ENCODE measurements at regions not wholly inside any gene's neighbourhood (a gene's known extent, or its start where the extent isn't known, plus 50 kb on each side); places are given as distances from the start of the nearest gene placed in this dataset.

GRCh38 chr10:10330418-10330817 lies 687.3 kb upstream of the CELF2 start:
- no peak overlapping the region for H2AFZ ChIP-seq (ENCODE audit: control insufficient read depth, low read length)
- no peak overlapping the region for H3K4me3 ChIP-seq (ENCODE audit: control insufficient read depth in 2 of 3, extremely low read depth in 1 of 3, insufficient read depth in 2 of 3, low read depth in 1 of 3, low read length in 3 of 3)
- H3K27ac ChIP-seq (ENCODE audit: control insufficient read depth, insufficient read depth, low read length): no peak overlapping the region
- H3K9ac ChIP-seq (ENCODE audit: control insufficient read depth, extremely low read depth, insufficient read depth, low read length): no peak overlapping the region
- no peaks in the 10 kb centered on the region for H3K27me3 ChIP-seq (ENCODE audit: control insufficient read depth, extremely low read depth, insufficient read depth, low read length)
- no peaks in the 10 kb centered on the region for H3K9me1 ChIP-seq (ENCODE audit: control insufficient read depth, extremely low read depth, insufficient read depth, low read length)
- H3K36me3 ChIP-seq (ENCODE audit: control insufficient read depth in 2 of 2, extremely low read depth in 1 of 2, insufficient read depth in 2 of 2, low read length in 2 of 2): no peaks in the 10 kb centered on the region
- TF ChIP-seq EZH2 (IDR thresholded peaks at IDR 0.05; ENCODE audit: low read length) (no peak), CTCF (optimal IDR thresholded peaks at IDR 0.05 in 1 of 3, IDR thresholded peaks at IDR 0.05 in 1 of 3, conservative IDR thresholded peaks at IDR 0.05 in 1 of 3; ENCODE audit: extremely low read depth in 1 of 3, insufficient read depth in 2 of 3, low read length in 3 of 3) (no peak)
- H3K79me2 ChIP-seq (ENCODE audit: control insufficient read depth, insufficient read depth, low read length): no peaks in the 10 kb centered on the region
- H4K20me1 ChIP-seq (ENCODE audit: control insufficient read depth, extremely low read depth, insufficient read depth, low read length): no peaks in the 10 kb centered on the region
- no peaks in the 10 kb centered on the region for H3K9me3 ChIP-seq (ENCODE audit: control insufficient read depth, low read depth, low read length)
- no peak for DNase-seq (ENCODE audit: low read depth, low spot score)
- dilution Hi-C loops (cut with MboI; ENCODE audit: extremely low pct_ligation_motif_present, low sequenced_read_pairs): no loop called here
- H3K4me1 ChIP-seq (ENCODE audit: control insufficient read depth, extremely low read depth, insufficient read depth, low read length): no peaks in the 10 kb centered on the region
- no peak overlapping the region for H3K4me2 ChIP-seq (ENCODE audit: control insufficient read depth, extremely low read depth, insufficient read depth, low read depth, low read length)
- FAIRE-seq: no peak

- TF ChIP-seq EZH2 (IDR thresholded peaks at IDR 0.05; ENCODE audit: low read length) (no peak), CTCF (optimal IDR thresholded peaks at IDR 0.05 in 1 of 3, IDR thresholded peaks at IDR 0.05 in 1 of 3, conservative IDR thresholded peaks at IDR 0.05 in 1 of 3; ENCODE audit: extremely low read depth in 1 of 3, insufficient read depth in 2 of 3, low read length in 3 of 3) (no peak)
- no peak overlapping the region for H3K4me3 ChIP-seq (ENCODE audit: control insufficient read depth in 2 of 3, extremely low read depth in 1 of 3, insufficient read depth in 2 of 3, low read depth in 1 of 3, low read length in 3 of 3)
- H2AFZ ChIP-seq (ENCODE audit: control insufficient read depth, low read length): no peak overlapping the region
- no peaks in the 10 kb centered on the region for H3K9me1 ChIP-seq (ENCODE audit: control insufficient read depth, extremely low read depth, insufficient read depth, low read length)
- H3K9me3 ChIP-seq (ENCODE audit: control insufficient read depth, low read depth, low read length): no peaks in the 10 kb centered on the region
- no peaks in the 10 kb centered on the region for H3K79me2 ChIP-seq (ENCODE audit: control insufficient read depth, insufficient read depth, low read length)
- DNase-seq (ENCODE audit: low read depth, low spot score) (no peak), FAIRE-seq (no peak)
- H3K4me2 ChIP-seq (ENCODE audit: control insufficient read depth, extremely low read depth, insufficient read depth, low read depth, low read length): no peak overlapping the region
- no peak overlapping the region for H3K9ac ChIP-seq (ENCODE audit: control insufficient read depth, extremely low read depth, insufficient read depth, low read length)
- H3K36me3 ChIP-seq (ENCODE audit: control insufficient read depth in 2 of 2, extremely low read depth in 1 of 2, insufficient read depth in 2 of 2, low read length in 2 of 2): no peaks in the 10 kb centered on the region
- no peaks in the 10 kb centered on the region for H3K4me1 ChIP-seq (ENCODE audit: control insufficient read depth, extremely low read depth, insufficient read depth, low read length)
- no peaks in the 10 kb centered on the region for H4K20me1 ChIP-seq (ENCODE audit: control insufficient read depth, extremely low read depth, insufficient read depth, low read length)
- H3K27me3 ChIP-seq (ENCODE audit: control insufficient read depth, extremely low read depth, insufficient read depth, low read length): no peaks in the 10 kb centered on the region
- dilution Hi-C loops (cut with MboI; ENCODE audit: extremely low pct_ligation_motif_present, low sequenced_read_pairs): no loop called here
- H3K27ac ChIP-seq (ENCODE audit: control insufficient read depth, insufficient read depth, low read length): no peak overlapping the region
Measured at GRCh38 chr10:10332786-10333185, 684.9 kb upstream of the CELF2 start.
